GM18498 (cell line): ENCODE measurements at regions not wholly inside any gene's neighbourhood (a gene's known extent, or its start where the extent isn't known, plus 50 kb on each side); places are given as distances from the start of the nearest gene placed in this dataset.

Experiments used
- ATAC-seq: cut with Tn5 transposase; IDR thresholded peaks from one replicate; pipeline ENCODE4 v1.9.1; 2021; ENCODE audit warnings: mild to moderate bottlenecking, moderate library complexity; ENCODE audit not compliant: unreplicated experiment

- no peak for ATAC-seq
Measured at GRCh38 chr3:70849911-70850699, 537.7 kb upstream of the MDFIC2 start.

- no peak for ATAC-seq
Measured at GRCh38 chr3:70840106-70840870, 527.9 kb upstream of the MDFIC2 start.

- no peak for ATAC-seq
Measured at GRCh38 chr3:70833239-70833960, 521.0 kb upstream of the MDFIC2 start.

- no peak for ATAC-seq
Measured at GRCh38 chr3:70832834-70833205, 520.4 kb upstream of the MDFIC2 start.

GRCh38 chr3:70832089-70832833 is 519.8 kb upstream of the MDFIC2 start:
- no peak for ATAC-seq

- no peak for ATAC-seq
Measured at GRCh38 chr3:70829092-70829491, 516.7 kb upstream of the MDFIC2 start.

GRCh38 chr3:70824773-70825172 is 512.3 kb upstream of the MDFIC2 start:
- ATAC-seq: no peak

GRCh38 chr3:70824078-70824477 is 511.6 kb upstream of the MDFIC2 start:
- no peak for ATAC-seq

GRCh38 chr3:70823622-70824021 is 511.2 kb upstream of the MDFIC2 start:
- ATAC-seq: no peak

GRCh38 chr3:70822669-70823068 is 510.2 kb upstream of the MDFIC2 start:
- ATAC-seq: no peak

- no peak for ATAC-seq
Measured at GRCh38 chr3:70821602-70822001, 509.2 kb upstream of the MDFIC2 start.

GRCh38 chr3:70820397-70820796 is 508.0 kb upstream of the MDFIC2 start:
- ATAC-seq: no peak

- ATAC-seq: no peak
Measured at GRCh38 chr3:70818145-70818544, 505.7 kb upstream of the MDFIC2 start.

GRCh38 chr3:70816346-70816745 is 503.9 kb upstream of the MDFIC2 start:
- no peak for ATAC-seq

- no peak for ATAC-seq
Measured at GRCh38 chr3:70815817-70816216, 503.4 kb upstream of the MDFIC2 start.

- no peak for ATAC-seq
Measured at GRCh38 chr3:70813311-70813710, 500.9 kb upstream of the MDFIC2 start.

GRCh38 chr3:70811880-70812279 is 499.4 kb upstream of the MDFIC2 start:
- no peak for ATAC-seq

- no peak for ATAC-seq
Measured at GRCh38 chr3:70808881-70809280, 496.4 kb upstream of the MDFIC2 start.

GRCh38 chr3:70806556-70806955 is 494.1 kb upstream of the MDFIC2 start:
- no peak for ATAC-seq

GRCh38 chr3:70806021-70806420 is 493.6 kb upstream of the MDFIC2 start:
- ATAC-seq: no peak
